Activated CD8-positive, alpha-beta memory T cell treated with anti-CD3 and anti-CD28 coated beads, Interleukin-2, amount 50 U/mL, for 1 hour (primary cell): ENCODE measurements at regions not wholly inside any gene's neighbourhood (a gene's known extent, or its start where the extent isn't known, plus 50 kb on each side); places are given as distances from the start of the nearest gene placed in this dataset.

Source experiments
- DNase-seq: peaks from one replicate; pipeline ENCODE4 v3.0.0-alpha.2; 2020; ENCODE audit errors: extremely low read depth

DNA sequence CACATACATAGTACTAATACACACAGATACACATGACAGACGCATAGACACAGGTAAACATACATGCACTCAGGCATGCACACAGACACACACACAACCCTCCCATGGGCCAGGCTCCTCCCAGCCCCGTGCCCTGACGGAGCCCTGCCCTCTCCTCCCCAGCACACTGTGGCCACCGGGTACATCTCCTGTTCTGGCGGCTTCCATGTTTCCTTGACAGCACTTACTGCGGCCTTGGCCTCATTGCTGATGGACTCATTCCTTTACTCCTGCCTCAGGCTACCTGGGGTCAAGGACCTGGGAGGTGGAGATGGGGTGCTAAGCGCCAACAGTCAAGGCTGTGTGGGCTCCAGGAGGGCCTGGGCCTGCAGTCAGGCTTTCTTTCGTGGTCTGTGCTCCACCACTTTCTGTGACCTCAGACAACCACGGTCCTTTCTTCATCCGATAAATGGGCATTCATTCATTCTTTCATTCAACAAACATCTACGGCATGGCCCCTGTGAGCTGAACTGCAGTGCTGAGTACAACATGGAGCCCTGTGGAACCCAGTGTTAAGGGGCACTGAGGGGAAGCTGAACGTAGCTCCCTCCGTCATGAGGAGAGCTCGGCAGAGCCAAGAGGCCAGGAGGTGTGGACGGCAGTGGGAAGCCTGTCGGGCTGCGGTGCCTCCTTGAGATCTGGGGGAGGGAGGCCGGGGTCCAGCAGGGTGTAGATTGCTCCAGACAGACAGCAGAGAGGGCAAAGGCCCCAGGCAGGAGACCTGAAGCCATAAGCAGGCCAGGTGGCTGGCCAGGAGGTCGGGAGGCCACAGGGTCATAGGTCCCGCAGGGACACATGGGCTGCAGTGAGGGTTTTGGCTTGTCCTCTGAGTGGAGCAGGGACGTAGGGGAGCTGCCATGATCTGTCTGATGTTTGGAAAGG is 190.4 kb upstream of the HDAC4 start:
- no peak for DNase-seq

DNA sequence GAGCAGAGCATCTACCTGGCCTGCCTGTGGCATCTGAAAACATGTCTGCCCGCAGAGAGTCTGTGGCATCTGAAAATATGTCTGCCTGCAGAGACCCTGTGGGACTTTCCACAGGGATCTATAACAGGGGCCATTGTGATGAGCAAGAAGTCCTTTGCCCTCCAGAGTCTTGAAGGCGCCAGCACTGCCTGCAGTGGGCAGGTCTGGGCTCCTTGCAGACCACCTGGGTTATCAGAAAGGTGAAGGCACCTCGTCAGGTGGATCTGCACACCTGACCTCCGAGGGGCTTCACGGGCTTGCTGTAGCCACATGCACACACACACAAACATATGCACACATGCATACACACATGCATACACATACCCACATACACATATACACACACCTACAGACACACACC is 189.5 kb upstream of the HDAC4 start:
- DNase-seq: no peak

DNA sequence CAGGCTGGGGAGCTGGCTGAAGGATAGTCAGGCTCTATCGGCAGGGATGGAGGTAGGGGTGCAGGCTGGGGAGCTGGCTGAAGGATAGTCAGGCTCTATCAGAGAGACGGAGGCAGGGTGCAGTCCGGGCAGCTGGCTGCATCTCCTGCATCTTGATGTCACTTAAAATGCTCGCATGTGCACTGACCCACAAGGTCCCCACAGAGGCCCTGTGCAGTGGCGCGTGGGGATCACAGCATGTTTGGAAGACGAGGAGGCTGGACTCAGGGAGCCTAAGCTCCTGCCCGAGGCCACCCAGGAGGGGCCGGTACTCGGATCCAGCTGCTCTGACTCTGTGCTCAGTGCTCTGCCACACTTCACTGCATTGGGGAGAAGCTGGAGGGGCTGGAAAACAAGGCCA is 189.0 kb upstream of the HDAC4 start:
- DNase-seq: no peak

DNA sequence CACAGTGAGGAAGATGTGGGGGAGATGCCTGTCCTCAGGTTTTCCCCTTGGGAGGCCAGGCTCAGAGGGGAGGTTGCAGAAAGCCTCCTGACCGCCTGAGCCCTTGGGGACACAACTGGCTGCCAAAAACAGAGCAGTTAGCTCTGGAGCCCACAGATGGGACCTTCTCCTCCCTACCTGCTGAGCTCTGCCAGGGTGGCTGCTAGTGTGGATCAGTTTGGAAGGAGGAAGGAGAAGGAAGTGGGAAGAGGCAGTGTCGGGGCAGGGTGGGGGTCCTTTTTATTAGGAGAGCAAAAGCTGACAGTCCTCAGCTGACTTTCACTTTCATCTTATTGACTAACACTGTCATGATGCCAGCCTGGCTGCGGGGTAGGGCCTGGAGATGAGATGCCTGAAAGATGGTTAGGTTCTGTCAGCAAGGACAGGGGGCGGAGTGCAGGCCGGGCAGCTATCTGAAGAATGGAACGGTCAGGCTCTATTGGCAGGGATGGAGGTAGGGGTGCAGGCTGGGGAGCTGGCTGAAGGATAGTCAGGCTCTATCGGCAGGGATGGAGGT is 188.5 kb upstream of the HDAC4 start:
- no peak for DNase-seq

DNA sequence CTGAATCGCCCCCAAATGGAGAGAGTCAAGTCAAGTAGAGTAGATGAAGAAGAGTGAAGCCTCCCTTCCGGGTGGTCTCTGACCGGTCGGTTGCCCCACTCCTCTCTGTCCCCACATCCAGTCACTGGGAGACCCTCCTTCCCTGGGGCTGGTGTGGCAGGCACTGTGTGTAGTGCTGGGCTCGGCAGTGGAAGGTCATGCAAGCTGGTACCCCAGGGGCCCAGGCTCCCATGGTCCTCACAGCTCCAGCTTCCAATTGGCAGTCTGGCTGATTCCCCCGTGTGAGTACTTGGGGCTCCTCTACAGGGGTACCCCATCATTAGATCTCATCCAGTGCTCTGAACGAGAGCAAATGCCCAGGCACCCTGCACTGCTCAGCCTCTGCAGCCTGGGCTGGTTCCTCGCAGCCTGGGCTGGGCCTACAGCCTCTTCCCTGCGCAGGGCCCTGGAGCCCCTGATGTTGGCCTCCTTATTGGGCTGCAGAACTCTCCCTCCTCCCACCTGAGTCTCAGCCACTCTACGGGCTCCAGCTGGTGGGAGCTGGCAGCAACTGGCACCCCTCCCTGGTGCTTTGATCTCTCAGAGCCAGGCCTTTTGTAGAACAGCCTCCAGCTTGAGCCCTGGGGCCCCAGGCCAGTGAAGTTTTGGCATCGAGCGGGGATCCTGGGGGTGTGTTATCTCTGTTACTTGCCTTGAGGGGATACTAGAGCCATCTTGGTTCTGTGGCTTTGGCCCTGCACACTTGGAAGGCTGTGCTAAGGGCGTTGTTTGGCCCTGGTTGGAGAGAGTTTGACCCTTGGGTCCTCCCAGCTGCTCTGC is 187.8 kb upstream of the HDAC4 start:
- DNase-seq: no peak

DNA sequence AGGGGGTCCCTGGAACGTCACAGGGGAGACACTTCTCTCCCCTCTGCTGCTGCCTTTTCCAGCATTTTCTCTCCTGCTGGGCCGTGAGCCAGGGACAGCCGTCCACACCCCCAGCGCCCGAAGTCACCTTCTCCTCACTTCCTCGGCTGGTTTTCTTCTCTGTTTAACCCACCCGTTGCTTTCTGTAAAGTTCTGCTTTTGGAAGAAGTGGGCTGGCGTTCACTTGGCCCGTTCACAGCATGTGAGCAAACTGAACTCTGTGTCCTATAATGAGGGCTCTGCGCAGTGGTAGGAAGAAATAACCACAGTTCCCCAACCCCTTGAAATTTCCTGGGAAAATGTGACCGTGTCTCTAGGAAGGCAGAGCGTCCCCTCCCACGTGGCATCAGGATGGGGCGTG is 187.0 kb upstream of the HDAC4 start:
- no peak for DNase-seq

DNA sequence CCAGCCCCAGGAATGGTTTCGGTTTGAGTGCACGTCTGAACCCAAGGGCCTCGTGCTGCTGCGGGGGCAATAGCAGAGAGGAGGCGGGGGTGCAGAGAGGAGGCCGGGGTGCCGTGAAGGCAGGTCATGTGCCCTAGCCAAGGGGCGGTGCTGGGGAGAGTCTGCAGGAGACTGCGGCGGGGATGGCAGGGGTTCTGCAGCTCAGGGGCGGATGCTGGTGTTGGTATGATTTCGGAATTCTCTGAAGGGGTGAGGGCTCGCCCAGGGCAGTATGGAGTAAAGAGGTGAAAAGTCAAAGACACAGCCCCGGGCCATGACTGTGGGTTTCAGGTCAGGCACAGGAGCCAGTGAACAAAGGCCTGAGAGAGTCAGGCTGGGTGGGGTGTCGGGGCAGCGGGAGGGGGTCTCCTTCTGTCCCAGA is 186.5 kb upstream of the HDAC4 start:
- DNase-seq: no peak

DNA sequence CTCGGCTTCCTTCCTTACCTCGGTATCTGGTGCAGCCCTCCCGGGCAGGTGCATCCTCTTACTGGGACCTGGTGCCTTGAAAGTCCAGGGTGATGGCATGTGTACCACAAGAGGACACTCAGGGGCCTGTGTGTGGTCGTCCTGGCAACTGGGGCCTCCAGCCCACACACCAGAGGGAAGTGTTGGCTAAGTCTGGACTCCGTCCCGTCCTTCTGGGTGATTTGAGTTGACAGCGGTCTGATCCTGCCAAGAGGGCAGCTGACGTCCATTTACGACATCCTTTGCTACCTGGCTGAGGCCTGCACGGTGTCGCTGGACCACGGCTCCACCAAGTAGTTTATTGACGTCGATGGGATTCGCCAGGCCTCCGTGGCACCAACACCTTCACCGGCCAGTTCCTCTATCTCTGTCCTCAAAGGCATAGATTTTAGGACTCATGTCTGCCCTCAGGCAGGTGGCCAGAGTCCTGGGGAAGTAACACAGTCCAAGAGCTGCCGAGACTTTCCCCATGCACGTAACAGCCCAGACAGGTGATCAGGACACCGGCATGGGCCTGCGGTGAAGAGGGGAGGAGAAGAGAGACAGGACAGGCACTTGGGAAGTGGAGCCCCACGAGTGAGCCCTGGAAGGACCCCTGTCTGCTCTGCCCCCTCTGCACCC is 186.0 kb upstream of the HDAC4 start:
- DNase-seq: no peak

DNA sequence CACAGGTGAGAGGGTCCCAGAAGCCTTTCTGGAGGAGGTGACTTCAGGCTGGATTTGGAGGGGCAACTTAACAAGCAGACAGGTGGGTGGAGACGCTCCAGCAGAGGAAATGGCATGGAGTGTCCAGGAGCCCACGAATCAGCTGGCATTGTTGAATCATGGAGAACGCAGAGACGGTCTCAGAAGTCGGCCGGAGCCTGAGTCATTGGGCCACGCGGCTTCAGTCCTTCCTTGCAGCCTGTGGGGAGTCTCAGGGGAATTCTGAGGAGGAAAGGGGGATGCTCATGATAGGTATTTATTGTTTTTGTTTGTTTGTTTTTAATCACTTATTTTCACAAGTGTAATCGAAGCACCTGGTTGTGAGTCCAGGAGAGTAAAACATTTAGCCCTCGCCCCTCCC is 184.6 kb upstream of the HDAC4 start:
- no peak for DNase-seq

DNA sequence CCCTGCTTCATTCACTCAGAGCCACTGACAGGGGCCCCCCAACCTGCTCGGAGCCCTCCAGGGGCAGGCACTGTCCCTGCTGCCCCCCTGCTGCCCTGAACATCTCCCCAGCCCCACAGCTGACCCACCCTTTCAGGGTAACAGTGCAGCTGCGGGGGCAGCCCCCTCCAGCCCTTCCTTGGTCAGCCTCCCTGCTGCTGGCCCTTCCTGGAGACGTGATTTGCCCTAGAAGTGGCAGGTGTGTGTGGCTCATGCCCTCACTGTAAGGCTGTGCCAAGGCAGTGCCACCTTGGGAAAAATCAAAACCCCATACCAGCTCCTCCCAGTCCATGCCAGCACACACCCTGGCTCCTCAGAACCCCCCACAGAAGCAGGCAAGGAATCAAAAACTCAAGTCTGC is 184.2 kb upstream of the HDAC4 start:
- DNase-seq: no peak

DNA sequence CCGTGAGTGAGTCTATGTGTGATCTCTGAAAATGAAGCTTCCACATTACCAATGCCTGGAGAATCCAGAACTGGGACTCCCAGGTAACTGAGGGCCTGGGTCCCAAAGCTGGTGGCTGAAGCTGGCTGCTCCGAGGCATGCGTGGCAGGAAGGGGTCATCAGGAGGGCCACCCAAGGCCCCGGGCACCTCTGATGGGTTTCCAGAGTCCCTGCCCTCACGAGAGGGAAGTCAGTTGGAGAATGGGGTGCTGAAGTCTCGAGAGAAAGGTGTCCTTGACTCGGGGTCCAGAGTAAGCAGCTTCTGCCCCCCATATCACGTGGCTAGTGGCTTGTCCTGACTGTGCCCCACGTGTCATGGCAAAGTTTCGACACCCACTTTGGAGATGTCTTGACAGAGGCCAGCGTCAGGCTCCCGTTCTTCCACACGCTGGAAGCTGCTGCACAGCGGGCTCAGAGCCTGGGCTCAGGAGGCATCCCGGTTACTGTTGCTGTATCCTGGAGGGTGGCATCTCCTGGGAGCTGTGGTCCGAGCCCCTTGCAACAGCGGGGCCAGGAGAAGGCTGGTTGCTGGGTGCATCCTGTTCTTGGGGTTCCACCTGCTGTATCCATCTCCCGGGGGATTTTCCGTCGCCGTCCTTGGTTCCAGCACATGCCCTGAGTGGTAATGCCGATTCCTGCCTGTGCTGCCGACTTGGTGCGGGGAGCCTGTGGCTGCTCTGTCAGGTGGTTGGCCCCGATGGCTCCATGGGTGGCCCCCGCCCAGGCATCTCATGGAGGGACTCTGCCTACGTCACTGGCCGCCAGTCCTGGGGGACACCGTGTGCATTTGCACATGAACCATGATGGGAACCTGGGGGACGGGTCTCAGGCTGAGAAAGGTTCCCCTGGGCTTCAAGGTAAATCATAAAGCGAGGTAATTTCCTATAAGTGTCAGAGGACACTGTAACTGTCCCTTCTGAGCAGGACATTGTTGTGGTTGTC is 183.3 kb upstream of the HDAC4 start:
- DNase-seq: no peak

DNA sequence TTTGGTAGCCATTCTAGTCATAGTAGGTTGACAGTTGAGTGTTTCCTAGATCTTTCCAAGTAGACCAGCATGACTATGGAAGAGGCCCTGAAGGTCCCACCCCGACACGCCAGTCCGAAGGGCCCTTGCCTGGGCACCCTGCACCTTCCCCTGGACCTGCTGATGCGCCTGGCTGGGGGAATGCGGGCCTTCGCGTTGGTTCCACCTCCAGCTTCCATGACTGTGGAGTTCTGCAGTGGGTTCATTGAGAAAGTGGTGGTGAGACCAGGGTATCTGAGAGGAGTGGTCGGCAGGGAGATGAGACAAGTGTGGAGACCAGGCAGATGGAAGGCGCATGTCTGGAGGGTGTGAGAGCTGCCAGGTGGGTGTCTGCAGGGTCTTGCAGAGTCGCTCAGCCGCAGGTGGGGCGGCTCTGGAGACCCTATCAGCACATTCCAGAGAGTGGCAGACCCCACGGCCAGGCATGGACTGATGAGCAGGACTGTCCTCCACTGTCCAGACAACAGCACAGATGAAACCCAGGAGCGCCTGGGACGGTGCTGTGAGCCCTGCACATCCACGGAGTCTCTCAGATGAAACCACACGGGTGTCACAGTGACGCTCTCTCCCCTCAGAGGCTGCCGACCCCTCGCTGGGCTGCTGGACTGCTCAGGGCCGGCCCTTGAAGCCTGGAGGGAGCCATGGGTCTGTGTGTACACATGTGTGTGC is 182.5 kb upstream of the HDAC4 start:
- no peak for DNase-seq

DNA sequence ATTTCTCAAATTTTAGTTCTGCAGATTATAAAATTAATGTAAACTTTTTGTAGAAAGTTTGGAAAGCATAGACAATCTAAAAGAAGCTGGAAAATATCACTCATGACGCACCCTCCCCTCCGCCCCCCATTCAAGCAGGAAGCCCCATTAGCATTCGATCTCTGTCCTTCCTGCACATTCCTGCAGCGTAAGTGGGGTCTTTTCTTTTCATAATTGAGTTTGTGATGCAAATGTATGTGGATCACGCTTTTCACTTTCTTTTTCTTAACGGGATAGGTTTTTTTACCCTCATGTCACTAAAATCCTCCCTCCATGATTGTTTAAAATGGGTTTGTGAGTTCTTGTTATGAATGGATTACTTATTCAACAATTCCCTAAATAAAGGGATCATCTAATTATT is 181.7 kb upstream of the HDAC4 start:
- no peak for DNase-seq

DNA sequence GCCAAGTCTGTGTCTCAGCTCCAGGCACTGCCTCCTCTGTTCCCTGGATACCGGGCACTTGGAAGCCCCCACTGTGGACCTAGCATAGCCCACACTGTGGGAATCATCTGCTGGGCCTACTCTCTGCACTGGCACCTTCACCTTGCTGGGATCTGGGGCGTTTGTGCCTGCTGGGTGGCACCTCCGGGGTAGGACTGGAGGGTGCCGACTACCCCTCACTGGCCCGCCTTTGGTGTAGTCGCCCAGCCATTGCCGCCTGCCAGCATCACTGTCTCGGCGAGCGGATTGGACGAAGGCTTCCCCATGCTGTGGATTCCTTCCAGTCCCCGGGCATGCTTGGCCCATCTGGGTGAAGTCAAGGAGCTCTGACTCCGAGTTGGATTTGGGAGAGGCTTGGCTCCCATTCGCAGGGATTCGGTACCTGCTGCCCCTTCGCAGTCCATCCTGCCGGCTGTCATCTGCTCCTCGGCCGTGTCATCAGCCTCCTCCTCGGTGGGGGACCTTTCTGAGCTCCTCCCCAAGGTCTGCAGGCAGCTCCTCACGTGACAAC is 180.6 kb upstream of the HDAC4 start:
- no peak for DNase-seq

DNA sequence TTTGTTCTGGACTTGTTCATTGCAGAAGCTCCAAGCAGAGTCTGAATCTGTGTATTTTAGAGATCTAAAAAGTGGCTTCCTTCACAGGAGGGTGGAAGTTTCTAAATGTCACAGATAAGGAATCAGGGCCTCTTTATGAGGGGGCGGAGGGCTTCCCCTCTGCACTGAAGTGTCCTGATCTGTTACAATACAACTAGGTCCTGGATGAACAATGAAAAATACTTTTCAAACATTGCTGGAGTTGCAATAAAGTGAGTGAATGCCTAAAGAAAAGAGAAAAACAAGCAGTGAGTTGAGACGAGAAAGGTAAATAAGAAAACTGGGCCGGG is 179.3 kb upstream of the HDAC4 start:
- DNase-seq: no peak

DNA sequence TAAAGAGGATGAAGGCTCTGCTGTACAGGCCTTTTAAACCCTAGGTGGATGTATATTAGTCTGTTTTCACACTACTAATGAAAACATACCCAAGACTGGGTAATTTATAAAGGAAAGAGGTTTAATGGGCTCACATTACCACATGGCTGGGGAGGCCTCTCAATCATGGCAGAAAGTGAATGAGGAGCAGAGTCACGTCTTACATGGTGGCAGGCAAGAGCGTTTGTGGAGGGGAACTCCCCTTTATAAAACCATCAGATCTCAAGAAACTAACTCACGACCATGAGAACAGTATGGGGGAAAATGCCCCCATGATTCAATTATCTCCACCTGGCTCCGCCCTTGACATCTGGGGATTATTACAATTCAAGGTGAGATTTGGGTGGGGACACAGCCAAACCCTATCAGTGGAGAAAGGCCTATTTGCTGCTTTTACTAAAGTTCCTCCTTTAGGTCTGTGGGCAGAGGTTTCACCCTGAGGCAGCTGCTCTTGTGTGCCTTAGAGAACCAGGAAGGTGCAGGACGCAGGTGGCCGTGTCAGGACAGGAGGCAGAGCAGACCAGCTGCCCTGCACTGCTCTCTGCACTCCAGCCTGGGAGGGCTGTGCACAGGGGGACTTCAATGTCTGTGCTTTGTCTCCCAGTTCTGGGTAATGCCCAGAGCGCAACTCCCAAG is 178.8 kb upstream of the HDAC4 start:
- DNase-seq: no peak

DNA sequence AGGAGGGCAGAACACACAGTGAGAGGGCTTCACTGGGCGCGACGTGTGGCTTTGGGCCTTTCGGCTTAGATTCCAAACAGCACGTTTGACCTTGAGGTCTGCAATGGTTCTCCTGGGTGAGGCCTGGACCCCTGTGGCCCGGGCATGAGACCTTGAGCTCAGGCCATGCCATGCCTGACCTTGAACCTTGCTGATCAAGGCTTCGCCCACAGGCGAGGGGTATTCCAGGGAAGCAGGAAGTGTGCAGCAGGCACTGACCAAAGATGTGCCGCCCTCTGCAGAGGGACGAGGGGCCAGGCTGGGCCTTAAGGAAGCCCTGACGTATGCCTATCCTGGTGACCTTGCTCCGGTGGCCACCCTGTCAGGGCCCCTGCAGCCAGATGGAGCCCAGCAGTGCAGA is 178.3 kb upstream of the HDAC4 start:
- no peak for DNase-seq

DNA sequence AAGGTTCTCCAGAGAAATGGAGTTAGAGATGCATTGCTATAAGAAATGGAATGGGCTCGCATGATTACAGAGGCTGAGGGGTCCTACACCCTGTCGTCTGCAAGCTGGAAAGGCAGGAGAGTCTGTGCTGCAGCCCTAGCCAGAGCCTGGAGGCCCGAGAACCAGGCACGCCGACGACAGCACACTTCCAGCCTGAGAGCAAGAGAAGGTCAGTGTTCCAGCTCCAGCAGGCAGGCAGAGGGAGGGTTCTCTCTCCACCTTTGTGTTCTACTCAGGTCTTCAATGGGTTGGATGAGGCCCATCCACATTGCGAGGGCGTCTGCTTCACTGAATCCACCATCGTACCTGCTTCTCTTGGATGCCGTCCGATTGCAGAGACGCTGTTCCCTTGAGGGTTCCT is 177.6 kb upstream of the HDAC4 start:
- DNase-seq: no peak

DNA sequence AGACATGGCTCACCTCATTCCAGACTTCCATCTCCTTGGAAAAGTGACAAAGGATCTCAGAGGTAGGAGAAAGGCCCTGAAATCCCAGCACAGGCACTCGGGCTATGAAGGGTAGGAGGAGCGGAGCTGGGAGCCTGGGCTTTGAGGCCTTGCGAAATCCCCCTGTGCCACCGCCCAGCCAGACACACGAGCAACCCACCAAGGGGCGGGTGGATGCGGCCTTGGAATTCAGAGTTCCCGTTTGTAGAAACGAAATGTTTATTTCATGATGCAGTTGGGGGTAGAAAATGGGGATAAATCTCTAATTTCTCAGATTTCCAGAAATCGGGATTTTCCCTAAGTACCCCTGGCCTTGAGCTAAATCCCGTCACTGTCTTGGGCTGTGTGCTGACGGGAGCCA is 177.1 kb upstream of the HDAC4 start:
- DNase-seq: no peak
